Endothelial cell of umbilical vein (primary cell): ENCODE measurements at regions not wholly inside any gene's neighbourhood (a gene's known extent, or its start where the extent isn't known, plus 50 kb on each side); places are given as distances from the start of the nearest gene placed in this dataset.

Experiments used
- BruUV-seq: library from RNA; stranded (reverse); fragments of 400-500 nt; replicated peaks from 2 replicates; lab custom pipeline; 2021; lab: Mats Ljungman, UMichigan
- CTCF ChIA-PET: fragments of 300-600, 350-600 bp; sonication (Branson Sonifier 250); formaldehyde crosslinking; loops from one replicate; lab custom pipeline; 2021; ENCODE audit warnings: antibody characterized with exemption, inconsistent platforms; lab: Charles Lee
- POLR2A ChIA-PET: fragments of 300-600, 350-600 bp; sonication (Branson Sonifier 250); formaldehyde crosslinking; loops from one replicate; lab custom pipeline; 2021; ENCODE audit warnings: antibody characterized with exemption, inconsistent platforms; lab: Charles Lee
- DNase-seq: peaks from one replicate; pipeline ENCODE4 v3.0.0-alpha.2; 2011; ENCODE audit warnings: low read depth, low spot score
- FAIRE-seq: peaks from 2 replicates; lab custom pipeline; 2011; peaks lifted over from hg19 to GRCh38; lab: Jason Lieb, UNC
- H2AFZ ChIP-seq: 2 replicates; pipeline ENCODE4 v1.6.0; 2012; ENCODE audit warnings: low read depth, low read length, control low read depth, inconsistent platforms
- H3K27ac ChIP-seq: 2 replicates; pipeline ENCODE4 v1.5.1; 2011; ENCODE audit warnings: low read depth, mild to moderate bottlenecking, control low read depth, low read length, moderate library complexity; ENCODE audit not compliant: insufficient read depth
- H3K27me3 ChIP-seq, 2 experiments: 2 replicates each; pipeline versions ENCODE4 v1.6.0 to v1.6.1; 2011; ENCODE audit warnings: low read length in 2 of 2, mixed read lengths in 1 of 2; ENCODE audit not compliant: control insufficient read depth in 2 of 2, insufficient read depth in 2 of 2
- H3K36me3 ChIP-seq, 2 experiments: 2 replicates in 1 of 2; 3 replicates in 1 of 2; pipeline ENCODE4 v1.5.1; 2011; ENCODE audit warnings: low read length in 2 of 2, mild to moderate bottlenecking in 1 of 2, moderate library complexity in 1 of 2; ENCODE audit not compliant: control insufficient read depth in 2 of 2, insufficient read depth in 2 of 2; ENCODE audit errors: extremely low read depth in 1 of 2
- H3K4me1 ChIP-seq: 3 replicates; pipeline ENCODE4 v1.5.1; 2011; ENCODE audit warnings: mild to moderate bottlenecking, low read length; ENCODE audit not compliant: control insufficient read depth, insufficient read depth; ENCODE audit errors: extremely low read depth
- H3K4me2 ChIP-seq: 2 replicates; pipeline ENCODE4 v1.6.1; 2011; ENCODE audit warnings: low read length, control low read depth, mixed read lengths; ENCODE audit not compliant: insufficient read depth
- H3K4me3 ChIP-seq, 3 experiments: fragments of 200-600 bp in 1 of 3; sonication (generic), shearing (Covaris generic) in 1 of 3; replicated peaks in 1 of 3; 2 replicates each; pipeline ENCODE4 v1.5.1; 2011 to 2016; ENCODE audit warnings: control low read depth in 3 of 3, low read length in 3 of 3, mild to moderate bottlenecking in 2 of 3, inconsistent platforms in 1 of 3, low read depth in 1 of 3, moderate library complexity in 1 of 3; ENCODE audit not compliant: insufficient read depth in 1 of 3
- H3K79me2 ChIP-seq: 2 replicates; pipeline ENCODE4 v1.6.0; 2012; ENCODE audit warnings: low read length, inconsistent platforms; ENCODE audit not compliant: control insufficient read depth, insufficient read depth
- H3K9ac ChIP-seq: replicated peaks from 2 replicates; pipeline ENCODE3; 2011; ENCODE audit warnings: low read length, control low read depth; ENCODE audit not compliant: insufficient read depth; ENCODE audit errors: extremely low read depth
- H3K9me1 ChIP-seq: replicated peaks from 3 replicates; pipeline ENCODE4 v1.6.0; 2011; ENCODE audit warnings: mild to moderate bottlenecking, low read length; ENCODE audit not compliant: control insufficient read depth, insufficient read depth; ENCODE audit errors: extremely low read depth
- H3K9me3 ChIP-seq: replicated peaks from 2 replicates; pipeline ENCODE4 v1.5.1; 2012; ENCODE audit warnings: low read length, inconsistent platforms; ENCODE audit not compliant: control insufficient read depth, insufficient read depth
- H4K20me1 ChIP-seq: replicated peaks from 2 replicates; pipeline ENCODE3; 2011; ENCODE audit warnings: mild to moderate bottlenecking, low read length; ENCODE audit not compliant: control insufficient read depth, insufficient read depth; ENCODE audit errors: extremely low read depth
- CTCF ChIP-seq, 2 donors: IDR thresholded peaks; 1 replicate in 1 of 2; 2 replicates in 1 of 2; pipeline ENCODE4 v1.5.1; 2011; ENCODE audit warnings: low read length in 2 of 2, mild to moderate bottlenecking in 2 of 2, moderate library complexity in 2 of 2, control low read depth in 1 of 2, inconsistent platforms in 1 of 2, low read depth in 1 of 2; ENCODE audit not compliant: insufficient read depth in 1 of 2; ENCODE audit errors: extremely low read depth in 1 of 2
- EZH2 ChIP-seq: IDR thresholded peaks from 2 replicates; pipeline ENCODE4 v1.6.1; 2012; ENCODE audit warnings: borderline replicate concordance, low read depth, mild to moderate bottlenecking, moderate library complexity, low read length, inconsistent platforms; ENCODE audit not compliant: severe bottlenecking
- FOS ChIP-seq: IDR thresholded peaks from 2 replicates; pipeline ENCODE4 v1.6.1; 2011; ENCODE audit warnings: mild to moderate bottlenecking, low read length, moderate library complexity, borderline replicate concordance; ENCODE audit not compliant: insufficient read depth
- GATA2 ChIP-seq: IDR thresholded peaks from 2 replicates; pipeline ENCODE4 v1.7.0; 2011; ENCODE audit warnings: low read depth, mild to moderate bottlenecking, moderate library complexity, mixed read lengths, low read length; ENCODE audit not compliant: insufficient read length, insufficient read depth
- JUN ChIP-seq: IDR thresholded peaks from 2 replicates; pipeline ENCODE4 v1.6.1; 2011; ENCODE audit warnings: borderline replicate concordance, low read depth; ENCODE audit not compliant: insufficient read length, insufficient read depth
- MAX ChIP-seq: IDR thresholded peaks from 2 replicates; pipeline ENCODE4 v1.6.1; 2011; ENCODE audit not compliant: insufficient read depth, insufficient read length
- POLR2A ChIP-seq: IDR thresholded peaks from 2 replicates; pipeline ENCODE4 v1.6.1; 2012; ENCODE audit warnings: low read depth, mild to moderate bottlenecking, control low read depth, low read length
- POLR2AphosphoS5 ChIP-seq: IDR thresholded peaks from 2 replicates; pipeline ENCODE4 v1.6.1; 2012; ENCODE audit warnings: low read depth, mild to moderate bottlenecking, control low read depth, low read length, moderate library complexity; ENCODE audit not compliant: insufficient read depth
- dilution Hi-C: fragments of 300-500 bp; cut with MboI; formaldehyde crosslinking; loops from one replicate; pipeline ENCODE4 v1.15.0; 2019; ENCODE audit warnings: low sequenced_read_pairs; ENCODE audit not compliant: extremely low pct_ligation_motif_present
- intact Hi-C: fragments of 100-400 bp; cut with micrococcal nuclease; formaldehyde crosslinking; loops from one replicate; pipeline ENCODE4 v1.10.0; 2022

DNA sequence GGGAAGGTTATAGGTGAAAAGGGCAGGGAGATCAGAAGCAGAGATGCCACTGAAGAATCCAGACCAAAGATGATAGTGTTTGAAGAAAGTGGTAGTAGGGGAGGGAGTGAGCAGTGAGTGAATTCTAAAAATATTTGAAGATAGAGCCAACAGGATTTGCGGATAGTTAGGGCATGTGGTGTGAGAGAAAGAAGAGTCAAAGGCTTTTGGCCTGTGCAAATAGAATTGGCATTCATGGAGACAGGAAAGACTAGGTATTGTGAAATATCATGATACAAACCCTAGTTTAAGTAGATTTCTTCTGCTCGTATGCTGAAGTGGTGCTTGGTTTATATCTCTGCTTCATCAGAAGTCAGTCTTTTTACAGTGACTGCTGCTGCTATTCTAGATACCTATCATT lies 224.2 kb upstream of the CFAP20DC start:
- Histone ChIP-seq H4K20me1 (no peaks in the 10 kb centered on the region), H3K4me3 (no peak overlapping the region), H2AFZ (no peak overlapping the region), H3K9ac (no peak overlapping the region), H3K9me3 (no peaks in the 10 kb centered on the region), H3K9me1 (no peaks in the 10 kb centered on the region), H3K79me2 (no peaks in the 10 kb centered on the region), H3K27ac (no peak overlapping the region), H3K36me3 (no peaks in the 10 kb centered on the region), H3K4me1 (no peaks in the 10 kb centered on the region), H3K27me3 (no peaks in the 10 kb centered on the region), H3K4me2 (no peak overlapping the region)
- POLR2A ChIA-PET: no interaction called here
- no peak for DNase-seq
- no peak for FAIRE-seq
- BruUV-seq: no TSS peak
- dilution Hi-C loops (no loop called here), intact Hi-C loops (no loop called here)
- TF ChIP-seq EZH2 (no peak), MAX (no peak), POLR2AphosphoS5 (no peak), CTCF (IDR thresholded peaks at IDR 0.05; ENCODE audit: extremely low read depth in 1 of 2, insufficient read depth in 1 of 2, low read depth in 1 of 2, low read length in 2 of 2) (no peak)
- CTCF ChIA-PET: no interaction called here

GRCh38 chr3:59271971-59272370 lies 222.1 kb upstream of the CFAP20DC start:
- no peak overlapping the region for H3K9ac ChIP-seq
- no peaks in the 10 kb centered on the region for H3K79me2 ChIP-seq
- H3K9me1 ChIP-seq: no peaks in the 10 kb centered on the region
- DNase-seq (no peak), FAIRE-seq (no peak)
- no peak overlapping the region for H3K4me2 ChIP-seq
- no peaks in the 10 kb centered on the region for H3K36me3 ChIP-seq
- no peak overlapping the region for H3K27ac ChIP-seq
- no peak overlapping the region for H2AFZ ChIP-seq
- H3K4me1 ChIP-seq: no peaks in the 10 kb centered on the region
- POLR2A ChIA-PET: no interaction called here
- CTCF ChIA-PET: no interaction called here
- no peaks in the 10 kb centered on the region for H3K9me3 ChIP-seq
- H3K4me3 ChIP-seq: no peak overlapping the region
- dilution Hi-C loops (no loop called here), intact Hi-C loops (no loop called here)
- no peaks in the 10 kb centered on the region for H3K27me3 ChIP-seq
- TF ChIP-seq JUN (no peak), FOS (no peak), POLR2A (no peak), EZH2 (no peak), GATA2 (no peak)
- no TSS peak for BruUV-seq
- H4K20me1 ChIP-seq: no peaks in the 10 kb centered on the region
